Lower lobe of right lung (tissue), 2 donors: ENCODE measurements at regions not wholly inside any gene's neighbourhood (a gene's known extent, or its start where the extent isn't known, plus 50 kb on each side); places are given as distances from the start of the nearest gene placed in this dataset.
A peak's percentile ranks its signal among the peaks of the same experiment; 100 is the strongest.
"Not testable (repeated sequence)": the region's sequence is repeated elsewhere in the genome, so short reads cannot be mapped to it uniquely, and the experiment has no call there.

ENCODE experiments used
- ATAC-seq, 2 donors: fragments of 200-7000 bp; cut with Tn5 transposase; one replicate each; pipeline ENCODE4 v1.9.1; 2020 to 2022; ENCODE audit warnings: mild to moderate bottlenecking in 2 of 2, moderate library complexity in 2 of 2
- DNase-seq: peaks from one replicate; pipeline ENCODE4 v3.0.0-alpha.2; 2020
- H3K27ac ChIP-seq: fragments of 200-600 bp; one replicate; pipeline ENCODE4 v1.8.0; 2022
- H3K27me3 ChIP-seq: fragments of 200-600 bp; one replicate; pipeline ENCODE4 v1.8.0; 2022; ENCODE audit warnings: low read depth
- H3K36me3 ChIP-seq: fragments of 200-600 bp; one replicate; pipeline ENCODE4 v1.8.0; 2022; ENCODE audit warnings: mild to moderate bottlenecking
- H3K4me1 ChIP-seq: fragments of 200-600 bp; one replicate; pipeline ENCODE4 v1.8.0; 2022
- H3K4me3 ChIP-seq: fragments of 200-600 bp; one replicate; pipeline ENCODE4 v1.8.0; 2022; ENCODE audit warnings: mild to moderate bottlenecking
- H3K9me3 ChIP-seq: fragments of 200-600 bp; one replicate; pipeline ENCODE4 v1.8.0; 2022
- intact Hi-C: fragments of 100-400 bp; cut with DNase I; formaldehyde crosslinking; loops from one replicate; pipeline ENCODE4 v1.11.0; 2022
- TF ChIP-seq, protein P1 (sequence below): fragments of 200-600 bp; IDR thresholded peaks from one replicate; pipeline ENCODE4 v1.8.0; 2022; ENCODE audit warnings: antibody characterized with exemption, mild to moderate bottlenecking
- donor health status: DM: no; HTN: yes; CAD: no; lungs with severe emphysema.

DNA sequence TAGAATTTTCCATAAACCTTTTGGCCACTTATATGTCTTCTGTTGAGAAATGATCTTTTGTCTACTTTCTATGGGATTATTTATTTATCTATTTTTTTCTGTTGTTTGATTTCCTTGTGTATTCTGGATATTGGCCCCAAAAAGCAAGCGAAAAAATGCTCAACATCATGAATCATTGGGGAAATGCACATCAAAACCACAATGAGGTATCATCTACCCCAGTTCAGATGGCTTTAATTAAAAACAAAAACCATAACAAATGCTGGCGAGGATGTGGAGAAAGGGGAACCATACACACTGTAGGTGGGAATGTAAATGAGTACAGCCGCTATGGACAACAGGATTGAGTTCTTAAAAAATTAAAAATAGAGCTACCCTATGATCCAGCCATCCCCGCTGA, 125.0 kb upstream of the LPCAT1 start:
- no peaks in the 10 kb centered on the region for H3K9me3 ChIP-seq
- intact Hi-C loops = no loop called here
- peaks cover 30% of the 10 kb centered on the region for H3K27me3 ChIP-seq
- no peak overlapping the region for H3K4me3 ChIP-seq
- DNase-seq = no peak
- no peaks in the 10 kb centered on the region for H3K36me3 ChIP-seq
- H3K27ac ChIP-seq = no peak overlapping the region
- ATAC-seq = no peak
- peaks cover 15% of the 10 kb centered on the region for H3K4me1 ChIP-seq
- TF ChIP-seq, protein P1, sequence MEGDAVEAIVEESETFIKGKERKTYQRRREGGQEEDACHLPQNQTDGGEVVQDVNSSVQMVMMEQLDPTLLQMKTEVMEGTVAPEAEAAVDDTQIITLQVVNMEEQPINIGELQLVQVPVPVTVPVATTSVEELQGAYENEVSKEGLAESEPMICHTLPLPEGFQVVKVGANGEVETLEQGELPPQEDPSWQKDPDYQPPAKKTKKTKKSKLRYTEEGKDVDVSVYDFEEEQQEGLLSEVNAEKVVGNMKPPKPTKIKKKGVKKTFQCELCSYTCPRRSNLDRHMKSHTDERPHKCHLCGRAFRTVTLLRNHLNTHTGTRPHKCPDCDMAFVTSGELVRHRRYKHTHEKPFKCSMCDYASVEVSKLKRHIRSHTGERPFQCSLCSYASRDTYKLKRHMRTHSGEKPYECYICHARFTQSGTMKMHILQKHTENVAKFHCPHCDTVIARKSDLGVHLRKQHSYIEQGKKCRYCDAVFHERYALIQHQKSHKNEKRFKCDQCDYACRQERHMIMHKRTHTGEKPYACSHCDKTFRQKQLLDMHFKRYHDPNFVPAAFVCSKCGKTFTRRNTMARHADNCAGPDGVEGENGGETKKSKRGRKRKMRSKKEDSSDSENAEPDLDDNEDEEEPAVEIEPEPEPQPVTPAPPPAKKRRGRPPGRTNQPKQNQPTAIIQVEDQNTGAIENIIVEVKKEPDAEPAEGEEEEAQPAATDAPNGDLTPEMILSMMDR = no peak

DNA sequence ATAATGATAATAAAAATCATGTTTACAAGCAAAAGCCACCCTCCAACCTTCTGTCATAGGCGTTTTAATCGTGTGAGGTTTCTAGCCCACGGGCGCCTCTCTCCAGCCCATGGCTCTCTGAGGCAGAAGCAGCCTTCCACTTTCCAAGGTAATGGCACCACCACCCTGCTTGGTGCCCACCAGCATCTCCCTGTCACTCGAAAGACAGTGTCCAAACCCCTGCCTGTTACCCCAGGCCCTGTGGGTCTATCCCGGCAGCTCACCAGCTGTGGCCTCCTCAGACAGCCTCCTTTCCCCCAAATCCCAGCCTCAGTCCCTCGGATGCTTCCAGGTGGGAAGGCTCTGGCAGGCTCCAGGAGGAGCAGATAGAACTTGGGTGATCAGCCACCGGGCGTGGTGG, 123.8 kb upstream of the LPCAT1 start:
- Histone ChIP-seq H3K9me3 (no peaks in the 10 kb centered on the region), H3K36me3 (no peaks in the 10 kb centered on the region), H3K27me3 (peaks cover 33% of the 10 kb centered on the region), H3K4me1 (peaks cover 11% of the 10 kb centered on the region), H3K4me3 (no peak overlapping the region), H3K27ac (no peak overlapping the region)
- DNase-seq = peak; percentile 30
- TF ChIP-seq, protein P1 = no peak
- ATAC-seq = no peak
- intact Hi-C loops = no loop called here

DNA sequence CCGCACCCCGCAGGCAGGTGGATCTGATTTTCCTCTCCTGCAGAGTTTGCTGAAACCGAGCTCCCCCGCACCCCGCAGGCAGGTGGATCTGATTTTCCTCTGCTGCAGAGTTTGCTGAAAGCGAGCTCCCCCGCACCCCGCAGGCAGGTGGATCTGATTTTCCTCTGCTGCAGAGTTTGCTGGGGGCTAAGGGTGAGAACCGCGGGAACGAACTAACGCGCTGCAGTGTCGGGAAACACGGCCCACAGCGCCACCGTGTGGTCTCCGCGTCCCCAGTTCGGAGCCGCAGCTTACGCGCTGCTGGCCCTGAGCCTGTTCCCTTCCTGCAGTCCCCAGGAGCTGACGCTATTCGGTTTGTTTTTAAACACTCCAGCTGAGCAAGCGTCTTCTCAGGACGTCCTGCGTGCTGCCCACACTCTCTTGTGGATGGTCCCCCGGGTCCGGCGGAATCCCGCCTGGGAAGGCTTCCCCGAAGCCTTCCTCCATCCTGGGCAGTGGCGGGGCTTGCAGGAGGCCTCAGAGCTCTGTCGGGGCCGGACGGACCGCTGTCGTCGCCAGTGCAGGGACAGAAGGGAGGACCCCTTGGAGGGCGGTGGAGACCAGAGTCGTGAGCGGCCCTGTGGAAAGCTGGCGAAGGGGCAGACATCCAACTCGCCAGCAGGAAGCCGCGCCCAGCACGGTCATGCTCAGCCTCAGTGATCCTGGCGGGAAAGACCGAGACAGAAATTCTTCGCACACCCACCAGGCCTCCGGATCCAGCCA, 121.2 kb upstream of the LPCAT1 start:
- intact Hi-C loops = no loop called here
- H3K27ac ChIP-seq = peak overlapping the region; percentile 18
- ATAC-seq (peak; percentile 95 to 96), DNase-seq (peak; percentile 86)
- H3K27me3 ChIP-seq = peaks cover 36% of the 10 kb centered on the region
- H3K9me3 ChIP-seq = no peaks in the 10 kb centered on the region
- no peaks in the 10 kb centered on the region for H3K36me3 ChIP-seq
- peaks cover 11% of the 10 kb centered on the region for H3K4me1 ChIP-seq
- TF ChIP-seq, protein P1 = peak; percentile 89
- peak overlapping the region; percentile 39 for H3K4me3 ChIP-seq

DNA sequence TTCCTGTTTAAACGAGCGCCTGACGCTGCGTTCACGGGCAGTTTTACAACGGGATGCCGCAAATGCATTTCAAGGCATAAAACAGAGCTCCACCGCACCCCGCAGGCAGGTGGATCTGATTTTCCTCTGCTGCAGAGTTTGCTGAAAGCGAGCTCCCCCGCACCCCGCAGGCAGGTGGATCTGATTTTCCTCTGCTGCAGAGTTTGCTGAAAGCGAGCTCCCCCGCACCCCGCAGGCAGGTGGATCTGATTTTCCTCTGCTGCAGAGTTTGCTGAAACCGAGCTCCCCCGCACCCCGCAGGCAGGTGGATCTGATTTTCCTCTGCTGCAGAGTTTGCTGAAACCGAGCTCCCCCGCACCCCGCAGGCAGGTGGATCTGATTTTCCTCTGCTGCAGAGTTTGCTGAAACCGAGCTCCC, 120.6 kb upstream of the LPCAT1 start:
- DNase-seq = not testable (repeated sequence)

DNA sequence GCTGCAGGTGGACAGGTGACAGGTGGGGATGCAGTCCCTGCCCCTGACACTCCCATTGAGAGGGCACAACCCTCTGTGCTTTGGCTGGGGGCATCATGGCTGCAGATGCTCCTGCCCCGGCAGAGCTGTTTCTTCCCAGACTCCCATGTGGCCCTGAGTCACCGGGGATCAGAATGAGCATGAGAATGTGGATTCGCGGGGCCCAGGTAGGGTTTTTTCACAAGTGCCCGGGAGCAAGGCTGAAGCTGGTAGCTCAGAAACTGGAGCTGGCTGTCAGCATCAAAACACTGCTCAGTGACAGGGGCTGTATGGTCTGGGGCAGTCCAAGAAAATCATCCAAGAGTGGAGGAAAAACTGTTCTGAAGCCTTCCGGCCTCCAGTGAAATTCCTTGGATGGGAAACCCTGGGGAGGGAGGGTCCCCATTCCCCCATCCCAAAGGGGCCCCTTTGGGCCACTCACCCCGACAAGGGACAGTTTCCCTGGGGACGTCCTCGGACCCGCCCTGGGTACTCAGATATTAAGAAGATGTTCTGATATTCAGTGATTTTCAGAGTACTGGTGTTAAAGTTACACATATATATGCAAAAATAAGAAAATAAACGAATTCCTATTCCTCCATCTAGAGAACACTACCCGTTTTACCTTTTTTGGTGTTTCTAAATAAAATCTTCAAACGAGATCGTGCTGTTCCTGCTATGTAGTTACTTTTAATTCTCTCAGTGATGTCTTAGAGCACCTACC, 120.1 kb upstream of the LPCAT1 start:
- no peaks in the 10 kb centered on the region for H3K36me3 ChIP-seq
- peaks cover 11% of the 10 kb centered on the region for H3K4me1 ChIP-seq
- no peaks in the 10 kb centered on the region for H3K9me3 ChIP-seq
- TF ChIP-seq, protein P1 = no peak
- DNase-seq (peak; percentile 34), ATAC-seq (no peak)
- no peak overlapping the region for H3K27ac ChIP-seq
- intact Hi-C loops = no loop called here
- peaks cover 32% of the 10 kb centered on the region for H3K27me3 ChIP-seq
- no peak overlapping the region for H3K4me3 ChIP-seq

More for the DNA sequence above, 120.6 kb upstream of the LPCAT1 start:
- ATAC-seq, H3K4me3 ChIP-seq, intact Hi-C loops, H3K36me3 ChIP-seq, H3K27ac ChIP-seq, H3K9me3 ChIP-seq: not testable (repeated sequence)
- peaks cover 36% of the 10 kb centered on the region for H3K27me3 ChIP-seq
- H3K4me1 ChIP-seq = peaks cover 11% of the 10 kb centered on the region

DNA sequence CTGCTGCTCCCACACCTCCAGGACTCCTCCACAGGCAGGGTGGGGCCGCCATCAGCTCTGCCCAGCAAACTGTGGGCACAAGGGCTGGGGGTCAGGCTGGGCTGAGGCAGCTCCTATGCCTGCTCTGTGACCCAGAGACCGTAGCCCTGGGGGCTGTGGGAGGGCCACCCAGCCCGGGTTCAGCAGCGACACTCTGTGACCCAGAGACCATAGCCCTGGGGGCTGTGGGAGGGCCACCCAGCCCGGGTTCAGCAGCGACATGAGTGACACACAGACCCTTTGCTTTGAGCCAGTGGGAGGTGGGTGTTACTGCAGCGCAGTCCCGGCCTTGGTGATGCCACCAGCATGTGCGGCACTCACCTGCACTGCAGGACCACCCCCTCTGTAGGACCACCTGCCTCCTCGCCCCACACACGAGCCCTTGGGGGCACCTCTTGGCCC, 118.9 kb upstream of the LPCAT1 start:
- DNase-seq = peak; percentile 37
- intact Hi-C loops = no loop called here
- H3K9me3 ChIP-seq = no peaks in the 10 kb centered on the region
- ATAC-seq = no peak
- peaks cover 11% of the 10 kb centered on the region for H3K4me1 ChIP-seq
- TF ChIP-seq, protein P1 = no peak
- no peak overlapping the region for H3K27ac ChIP-seq
- H3K27me3 ChIP-seq = peaks cover 30% of the 10 kb centered on the region
- no peaks in the 10 kb centered on the region for H3K36me3 ChIP-seq
- no peak overlapping the region for H3K4me3 ChIP-seq
